ENCODE measurements at regions not wholly inside any gene's neighbourhood (a gene's known extent, or its start where the extent isn't known, plus 50 kb on each side); places are given as distances from the start of the nearest gene placed in this dataset.

DNA sequence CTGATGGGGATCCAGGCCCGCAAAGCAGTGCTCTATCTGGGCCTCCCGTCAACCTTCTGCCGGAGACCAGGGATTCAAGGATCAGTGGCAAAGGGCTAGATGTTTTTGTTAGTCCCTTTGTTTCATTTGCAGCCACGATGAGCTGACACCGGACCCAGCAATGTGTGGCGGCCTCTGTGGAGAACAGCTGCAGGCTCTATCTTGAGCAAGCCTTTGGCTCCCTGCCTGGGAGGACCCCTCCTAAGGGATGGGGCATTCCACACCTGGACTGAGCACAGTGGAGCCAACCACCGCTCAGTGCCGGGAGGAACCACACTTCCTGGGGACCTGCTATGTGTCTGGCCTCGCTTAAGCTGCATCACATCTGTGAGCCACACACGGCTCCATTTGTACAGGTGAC, 215.8 kb downstream of the RBFOX3 start:
- no peaks in the 10 kb centered on the region for H3F3A ChIP-seq (ENCODE audit: insufficient read depth)
- no peak overlapping the region for H3K4me3 ChIP-seq
- no peak overlapping the region for H3K27ac ChIP-seq
- H3K36me3 ChIP-seq (ENCODE audit: low read depth) = no peaks in the 10 kb centered on the region
- TF ChIP-seq EZH2 (IDR thresholded peaks at IDR 0.05; ENCODE audit: insufficient read depth, poor library complexity, severe bottlenecking) (no peak), EZH2phosphoT487 (IDR thresholded peaks at IDR 0.05; ENCODE audit: insufficient read depth, low read depth) (no peak)
- H3K79me2 ChIP-seq (ENCODE audit: insufficient read depth) = no peaks in the 10 kb centered on the region
- H3K4me2 ChIP-seq (ENCODE audit: unreplicated experiment) = no peak overlapping the region
- in situ Hi-C loops (cut with MboI) = loop anchor here (10.0 kb wide), 1 partner anchor 300 kb away; no protein-coding TSS in a partner anchor
- H3K9me3 ChIP-seq (ENCODE audit: low read depth) = no peaks in the 10 kb centered on the region
- H3K9me2 ChIP-seq (ENCODE audit: insufficient read depth) = no peaks in the 10 kb centered on the region
- no peak overlapping the region for H3K9ac ChIP-seq
- 27 to 29% methylated on average over 10 of the region's 10 CpGs for WGBS, 2 experiments (ENCODE audit: low coverage in 1 of 2, low lambda C conversion rate in 2 of 2, missing lambda C conversion rate in 2 of 2)
- no peak overlapping the region for H2AFZ ChIP-seq
- H4K20me1 ChIP-seq (ENCODE audit: insufficient read depth) = no peaks in the 10 kb centered on the region
- peaks cover 52% of the 10 kb centered on the region for H3K27me3 ChIP-seq (replicated peaks; ENCODE audit: insufficient read depth)
- no peaks in the 10 kb centered on the region for H3K4me1 ChIP-seq (ENCODE audit: insufficient read depth)
- no peak for DNase-seq

GRCh38 chr17:79393358-79394052, 217.3 kb downstream of the RBFOX3 start:
- H3K4me2 ChIP-seq (ENCODE audit: unreplicated experiment) = no peak overlapping the region
- H3K9me3 ChIP-seq (ENCODE audit: low read depth) = no peaks in the 10 kb centered on the region
- no peaks in the 10 kb centered on the region for H3K36me3 ChIP-seq (ENCODE audit: low read depth)
- H3K9ac ChIP-seq = no peak overlapping the region
- no peak for TF ChIP-seq EZH2 (IDR thresholded peaks at IDR 0.05; ENCODE audit: insufficient read depth, poor library complexity, severe bottlenecking)
- TF ChIP-seq EZH2phosphoT487 (IDR thresholded peaks at IDR 0.05; ENCODE audit: insufficient read depth, low read depth) = no peak
- peak; percentile 77 for DNase-seq
- in situ Hi-C loops (cut with MboI) = loop anchor here (10.0 kb wide), 1 partner anchor 299 kb away; no protein-coding TSS in a partner anchor
- H3K4me3 ChIP-seq = no peak overlapping the region
- H3F3A ChIP-seq (ENCODE audit: insufficient read depth) = no peaks in the 10 kb centered on the region
- no peak overlapping the region for H3K27ac ChIP-seq
- H3K27me3 ChIP-seq (replicated peaks; ENCODE audit: insufficient read depth) = peaks cover 52% of the 10 kb centered on the region
- no peak overlapping the region for H2AFZ ChIP-seq
- 30 to 34% methylated on average over 31 of the region's 31 CpGs for WGBS, 2 experiments (ENCODE audit: low coverage in 1 of 2, low lambda C conversion rate in 2 of 2, missing lambda C conversion rate in 2 of 2)
- no peaks in the 10 kb centered on the region for H3K9me2 ChIP-seq (ENCODE audit: insufficient read depth)
- H3K4me1 ChIP-seq (ENCODE audit: insufficient read depth) = no peaks in the 10 kb centered on the region
- H3K79me2 ChIP-seq (ENCODE audit: insufficient read depth) = no peaks in the 10 kb centered on the region
- H4K20me1 ChIP-seq (ENCODE audit: insufficient read depth) = no peaks in the 10 kb centered on the region

DNA sequence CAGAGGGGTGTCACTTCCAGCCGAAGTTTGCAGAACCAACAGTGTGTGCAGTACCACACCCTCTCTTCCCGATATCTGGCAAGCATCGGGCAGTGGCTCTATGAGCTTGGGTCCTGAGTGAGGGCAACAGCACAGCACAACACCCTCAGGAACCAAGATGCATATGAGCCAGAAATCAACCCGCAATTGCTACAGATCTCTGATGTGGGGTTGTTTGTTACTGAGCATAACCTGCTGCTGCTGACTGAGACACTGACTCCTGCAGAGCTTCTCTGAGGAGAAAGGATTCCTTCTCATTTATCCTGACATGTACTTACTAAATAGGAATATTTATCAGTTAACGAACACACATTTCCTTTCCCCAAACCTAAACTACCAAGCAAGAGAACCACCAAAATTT, 218.3 kb downstream of the RBFOX3 start:
- Histone ChIP-seq H3K4me3 (no peak overlapping the region), H3K36me3 (ENCODE audit: low read depth) (no peaks in the 10 kb centered on the region)
- in situ Hi-C loops (cut with MboI) = loop anchor here (10.0 kb wide), 1 partner anchor 298 kb away; no protein-coding TSS in a partner anchor

GRCh38 chr17:79391376-79392233, 219.2 kb downstream of the RBFOX3 start:
- H3K4me2 ChIP-seq (ENCODE audit: unreplicated experiment) = no peak overlapping the region
- H3K9me2 ChIP-seq (ENCODE audit: insufficient read depth) = no peaks in the 10 kb centered on the region
- 12 to 14% methylated on average over 31 of the region's 31 CpGs for WGBS, 2 experiments (ENCODE audit: low coverage in 1 of 2, low lambda C conversion rate in 2 of 2, missing lambda C conversion rate in 2 of 2)
- H3K4me1 ChIP-seq (ENCODE audit: insufficient read depth) = no peaks in the 10 kb centered on the region
- no peak overlapping the region for H3K9ac ChIP-seq
- H3K79me2 ChIP-seq (ENCODE audit: insufficient read depth) = no peaks in the 10 kb centered on the region
- no peak overlapping the region for H3K4me3 ChIP-seq
- no peak overlapping the region for H3K27ac ChIP-seq
- peak; percentile 82 for DNase-seq
- no peak for TF ChIP-seq EZH2 (IDR thresholded peaks at IDR 0.05; ENCODE audit: insufficient read depth, poor library complexity, severe bottlenecking)
- TF ChIP-seq EZH2phosphoT487 (IDR thresholded peaks at IDR 0.05; ENCODE audit: insufficient read depth, low read depth) = no peak
- peaks cover 36% of the 10 kb centered on the region for H3K27me3 ChIP-seq (replicated peaks; ENCODE audit: insufficient read depth)
- in situ Hi-C loops (cut with MboI) = loop anchor here (10.0 kb wide), 1 partner anchor 297 kb away; no protein-coding TSS in a partner anchor
- H2AFZ ChIP-seq = no peak overlapping the region
- H3F3A ChIP-seq (ENCODE audit: insufficient read depth) = no peaks in the 10 kb centered on the region
- no peaks in the 10 kb centered on the region for H3K9me3 ChIP-seq (ENCODE audit: low read depth)
- no peaks in the 10 kb centered on the region for H4K20me1 ChIP-seq (ENCODE audit: insufficient read depth)
- H3K36me3 ChIP-seq (ENCODE audit: low read depth) = no peaks in the 10 kb centered on the region

More for the DNA sequence above, 218.3 kb downstream of the RBFOX3 start:
- H3K4me2 ChIP-seq (ENCODE audit: unreplicated experiment) = no peak overlapping the region
- H3K27me3 ChIP-seq (replicated peaks; ENCODE audit: insufficient read depth) = peaks cover 45% of the 10 kb centered on the region
- H2AFZ ChIP-seq = no peak overlapping the region
- H3K4me1 ChIP-seq (ENCODE audit: insufficient read depth) = no peaks in the 10 kb centered on the region
- no peak overlapping the region for H3K27ac ChIP-seq
- H3K79me2 ChIP-seq (ENCODE audit: insufficient read depth) = no peaks in the 10 kb centered on the region
- H3K9ac ChIP-seq = no peak overlapping the region
- H3K9me3 ChIP-seq (ENCODE audit: low read depth) = no peaks in the 10 kb centered on the region
- TF ChIP-seq EZH2 (IDR thresholded peaks at IDR 0.05; ENCODE audit: insufficient read depth, poor library complexity, severe bottlenecking) (no peak), EZH2phosphoT487 (IDR thresholded peaks at IDR 0.05; ENCODE audit: insufficient read depth, low read depth) (no peak)
- DNase-seq = no peak
- H3K9me2 ChIP-seq (ENCODE audit: insufficient read depth) = no peaks in the 10 kb centered on the region
- H3F3A ChIP-seq (ENCODE audit: insufficient read depth) = no peaks in the 10 kb centered on the region
- no peaks in the 10 kb centered on the region for H4K20me1 ChIP-seq (ENCODE audit: insufficient read depth)
- 46 to 58% methylated on average over 4 to 5 of the region's 5 CpGs for WGBS, 2 experiments (ENCODE audit: low coverage in 1 of 2, low lambda C conversion rate in 2 of 2, missing lambda C conversion rate in 2 of 2)

Data from GM23248 (cell line).